NOMO-1 (cell line): ENCODE measurements at regions not wholly inside any gene's neighbourhood (a gene's known extent, or its start where the extent isn't known, plus 50 kb on each side); places are given as distances from the start of the nearest gene placed in this dataset.
"Not testable (repeated sequence)": the region's sequence is repeated elsewhere in the genome, so short reads cannot be mapped to it uniquely, and the experiment has no call there.

ENCODE experiments used
- DNase-seq, 2 experiments: peaks; one replicate each; lab custom pipeline; 2025; ENCODE audit not compliant: unreplicated experiment in 2 of 2; lab: John Stamatoyannopoulos, UW

- DNase-seq: no peak
Observed at GRCh38 chr12:4193821-4194220, 79.7 kb upstream of the CCND2 start.

- no peak for DNase-seq
Observed at GRCh38 chr12:4191642-4192041, 81.9 kb upstream of the CCND2 start.

DNA sequence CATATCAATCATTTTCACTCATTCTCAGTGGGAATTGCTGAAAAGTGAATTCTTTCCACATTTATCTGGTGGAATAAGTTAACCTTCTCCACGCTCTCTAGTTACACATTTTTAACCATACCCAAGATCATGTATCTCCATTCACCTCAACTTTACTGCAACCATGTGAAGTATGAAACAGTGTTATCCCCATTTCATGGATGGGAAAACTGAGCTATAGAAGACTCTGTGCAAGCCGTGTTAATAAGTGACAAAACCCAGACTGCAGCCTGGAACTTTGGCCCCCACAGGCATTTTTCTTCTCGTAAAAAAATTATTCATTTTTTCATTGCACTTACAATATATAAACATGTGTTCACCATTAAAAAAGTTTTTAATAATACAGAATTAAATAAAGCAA, 82.4 kb upstream of the CCND2 start:
- DNase-seq: no peak

- DNase-seq: no peak
Observed at GRCh38 chr12:4190366-4191063, 83.0 kb upstream of the CCND2 start.

- no peak for DNase-seq
Observed at GRCh38 chr12:4189721-4190120, 83.8 kb upstream of the CCND2 start.

DNA sequence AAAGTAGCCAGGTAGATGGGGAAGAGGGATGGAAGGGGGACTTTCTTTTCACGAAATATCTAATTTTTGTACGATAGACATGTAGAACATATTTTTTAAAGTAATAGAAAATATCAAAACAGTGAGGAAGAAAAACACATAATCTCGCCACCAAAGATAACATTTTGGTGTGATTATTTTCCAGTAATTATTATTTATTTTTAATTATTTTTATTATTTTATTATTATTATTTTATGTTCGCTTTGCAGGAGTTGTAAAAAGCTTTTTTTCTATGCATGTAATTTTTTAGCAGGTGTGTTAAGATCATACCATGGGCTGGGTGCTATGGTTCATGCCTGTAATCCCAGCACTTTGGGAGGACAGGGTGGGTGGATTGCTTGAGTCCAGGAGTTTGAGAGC, 85.6 kb upstream of the CCND2 start:
- no peak for DNase-seq

GRCh38 chr12:4187315-4187714, 86.2 kb upstream of the CCND2 start:
- not testable (repeated sequence) for DNase-seq

DNA sequence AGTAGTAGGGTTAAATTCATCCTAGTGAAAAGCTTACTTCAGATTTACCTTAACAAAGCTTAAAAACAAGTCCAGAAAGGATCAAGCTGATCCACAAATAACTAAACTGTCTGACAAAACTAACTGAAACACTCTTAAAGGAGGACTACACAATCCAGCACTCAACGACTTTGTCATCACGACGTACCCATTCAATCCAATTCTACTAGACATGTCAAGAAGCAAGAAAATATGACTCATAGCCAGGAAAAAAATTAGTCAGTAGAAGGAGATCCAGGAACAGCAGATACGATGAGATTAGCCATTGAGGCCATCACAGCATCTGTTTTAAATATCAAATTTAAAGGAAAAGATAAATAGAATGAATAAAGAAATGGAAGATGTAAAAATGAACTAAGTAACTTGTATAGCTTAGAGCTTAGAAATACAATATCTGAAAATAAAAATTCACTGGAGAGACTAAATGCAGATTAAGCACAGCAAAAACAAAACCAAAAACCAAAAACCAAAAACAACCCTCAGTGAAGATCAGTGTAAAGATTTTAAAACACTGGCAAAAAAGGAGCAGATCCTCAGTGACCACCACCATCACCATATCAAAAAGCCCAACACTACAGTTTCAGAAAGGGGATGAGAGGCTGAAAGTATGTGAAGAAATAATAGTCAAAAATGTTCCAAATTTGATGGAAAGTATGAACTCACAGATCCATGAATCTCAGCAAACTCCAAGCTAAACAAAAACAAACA, 95.0 kb upstream of the CCND2 start:
- no peak for DNase-seq

GRCh38 chr12:4177262-4177661, 96.3 kb upstream of the CCND2 start:
- DNase-seq: peak; percentile 62 to 67

GRCh38 chr12:4176168-4176567, 97.4 kb upstream of the CCND2 start:
- DNase-seq: no peak

DNA sequence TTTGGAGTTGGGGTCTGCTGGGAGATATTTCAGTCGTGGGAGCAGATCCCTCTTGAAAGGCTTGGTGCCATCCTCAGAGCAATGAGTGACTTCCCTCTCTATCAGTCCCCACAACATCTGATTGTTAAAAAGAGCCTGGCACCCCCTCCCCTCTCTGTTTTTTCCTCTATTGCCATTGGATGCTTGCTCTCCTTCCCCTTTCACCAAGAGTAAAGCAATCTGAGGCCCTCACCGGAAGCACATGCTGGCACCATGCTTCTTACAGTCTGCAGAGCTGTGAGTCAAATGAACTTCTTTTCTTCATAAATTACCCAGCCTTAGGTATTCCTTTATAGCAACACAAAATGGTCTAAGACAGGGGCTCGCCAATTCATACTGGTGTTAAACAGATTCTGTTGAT, 99.1 kb upstream of the CCND2 start:
- peak; percentile 32 to 44 for DNase-seq

DNA sequence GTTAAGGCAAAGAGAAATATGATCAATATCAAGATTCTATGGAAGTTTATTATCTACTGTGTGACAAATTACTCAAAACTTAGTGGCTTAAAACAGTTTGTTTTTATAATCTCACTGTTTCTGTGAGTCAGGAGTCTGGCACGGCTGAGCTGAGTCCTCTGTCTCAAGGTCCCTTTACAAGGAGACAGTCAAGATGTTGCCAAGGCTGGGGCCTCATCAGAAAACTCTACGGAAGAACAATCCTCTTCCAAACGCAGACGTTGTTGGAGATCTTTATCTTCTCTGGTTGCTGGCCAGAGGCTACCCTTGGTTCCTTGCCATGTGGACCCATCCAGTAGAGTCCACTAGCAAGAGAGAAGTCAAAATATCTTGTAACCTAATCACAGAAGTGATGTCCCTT, 100.6 kb upstream of the CCND2 start:
- DNase-seq: no peak

DNA sequence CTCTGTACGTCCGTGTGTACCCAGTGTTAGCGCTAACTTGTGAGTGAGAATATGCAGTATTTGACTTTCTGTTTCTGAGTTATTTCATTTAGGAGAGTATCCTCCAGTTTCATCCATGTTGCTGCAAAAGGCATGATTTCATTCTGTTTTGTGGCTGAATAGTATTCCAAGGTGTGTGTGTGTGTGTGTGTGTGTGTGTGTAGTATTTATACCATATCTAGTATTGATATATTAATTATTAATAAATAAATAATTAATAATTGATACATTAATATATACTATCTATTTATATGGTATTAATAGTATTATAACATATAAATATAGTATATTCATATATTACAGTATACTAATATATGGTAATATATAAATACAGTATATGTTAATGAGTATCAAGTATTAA, 101.8 kb upstream of the CCND2 start:
- DNase-seq: no peak

- no peak for DNase-seq
Observed at GRCh38 chr12:4169959-4170358, 103.6 kb upstream of the CCND2 start.

GRCh38 chr12:4169531-4169930, 104.0 kb upstream of the CCND2 start:
- no peak for DNase-seq

GRCh38 chr12:4168036-4168435, 105.5 kb upstream of the CCND2 start:
- no peak for DNase-seq

GRCh38 chr12:4164559-4165558, 108.7 kb upstream of the CCND2 start:
- DNase-seq: no peak

DNA sequence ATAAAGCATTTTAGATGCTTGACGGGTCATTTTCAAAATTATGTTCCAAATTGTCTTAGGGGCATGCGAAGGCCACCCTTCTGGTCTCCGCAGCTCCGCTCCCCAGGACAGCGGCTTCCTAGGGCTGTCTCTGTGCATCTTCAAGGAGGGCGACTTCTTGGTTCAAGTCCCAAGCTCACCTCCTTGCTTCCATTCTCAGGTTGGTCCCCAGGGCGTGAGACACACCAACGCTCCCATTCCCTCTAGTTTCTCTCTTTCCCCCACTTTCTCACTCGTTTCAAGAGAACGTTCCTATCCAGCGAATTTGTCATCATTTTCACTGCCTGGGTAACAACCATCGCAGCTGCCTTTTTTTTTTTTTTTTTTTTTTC, 109.4 kb upstream of the CCND2 start:
- no peak for DNase-seq

GRCh38 chr12:4161718-4162117, 111.8 kb upstream of the CCND2 start:
- no peak for DNase-seq

GRCh38 chr12:4160314-4161040, 113.1 kb upstream of the CCND2 start:
- no peak for DNase-seq

DNA sequence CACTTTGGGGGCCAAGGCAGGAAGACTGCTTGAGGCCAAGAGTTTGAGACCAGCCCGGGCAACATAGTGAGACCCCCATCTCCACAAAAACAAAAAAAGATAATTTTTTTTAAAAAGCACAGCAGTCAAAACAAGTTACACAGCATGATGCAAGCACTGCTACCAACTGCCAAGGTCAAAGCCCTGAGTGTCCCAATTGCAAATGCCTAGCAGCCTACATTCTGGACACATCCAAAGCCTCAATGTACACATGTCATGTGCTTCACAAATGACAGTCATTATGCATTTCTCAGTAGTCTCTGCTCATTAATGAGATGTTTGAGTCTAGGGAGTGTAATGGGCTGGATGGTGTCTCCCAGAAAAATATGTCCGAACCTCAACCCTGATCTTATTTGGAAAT, 113.7 kb upstream of the CCND2 start:
- no peak for DNase-seq
